Choroid plexus epithelial cell (primary cell): ENCODE measurements at regions not wholly inside any gene's neighbourhood (a gene's known extent, or its start where the extent isn't known, plus 50 kb on each side); places are given as distances from the start of the nearest gene placed in this dataset.
"Not testable (repeated sequence)": the region's sequence is repeated elsewhere in the genome, so short reads cannot be mapped to it uniquely, and the experiment has no call there.

ENCODE experiments used
- DNase-seq: peaks from one replicate; pipeline ENCODE4 v3.0.0-alpha.2; 2010; ENCODE audit warnings: low read depth
- H3K4me3 ChIP-seq: 2 replicates; pipeline ENCODE4 v1.5.1; 2011; ENCODE audit warnings: low read depth, mild to moderate bottlenecking, control low read depth, low read length, moderate library complexity
- CTCF ChIP-seq: conservative IDR thresholded peaks from 2 replicates; pipeline ENCODE4 v1.5.1; 2011; ENCODE audit warnings: low read depth, mild to moderate bottlenecking, control low read depth, inconsistent platforms, low read length, moderate library complexity

DNA sequence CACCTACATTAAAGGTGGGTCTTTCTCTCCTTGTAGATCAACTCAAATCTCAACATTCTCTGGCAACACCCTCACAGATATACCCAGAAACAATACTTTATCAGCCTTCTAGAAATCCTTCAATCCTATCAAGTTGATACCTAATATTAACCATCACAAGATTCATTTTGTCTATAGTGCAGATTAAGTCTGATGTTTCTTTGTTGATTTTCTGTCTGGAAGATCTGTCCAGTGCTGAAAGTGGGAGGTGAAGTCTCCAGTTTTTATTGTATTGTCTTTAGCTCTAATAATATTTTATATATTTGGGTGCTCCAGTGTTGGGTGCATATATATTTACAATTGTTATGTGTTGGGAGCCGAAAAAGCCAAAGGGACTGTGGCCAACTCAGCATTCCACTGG is 493.9 kb upstream of the ADGRB3 start:
- H3K4me3 ChIP-seq: no peak overlapping the region
- TF ChIP-seq CTCF: no peak
- peak; percentile 7 for DNase-seq

DNA sequence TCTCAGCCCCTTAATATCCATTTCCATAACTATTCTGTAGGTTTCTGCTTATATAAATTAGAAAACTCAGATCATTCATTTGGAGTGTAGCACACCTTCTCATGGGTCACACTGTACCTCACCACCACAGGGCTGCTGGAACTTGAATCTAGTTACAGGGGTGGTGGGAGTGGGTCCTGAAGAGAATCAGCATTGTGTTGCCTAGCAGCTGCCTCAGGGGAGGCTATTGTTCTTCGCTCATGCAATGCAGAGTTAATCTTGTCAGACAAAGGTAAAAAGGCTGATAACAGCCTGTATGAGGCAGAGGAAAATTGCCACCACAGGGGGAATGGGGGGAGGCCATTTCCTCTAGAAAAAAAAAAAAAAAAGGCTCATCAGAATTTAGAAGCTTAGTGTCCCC is 496.0 kb upstream of the ADGRB3 start:
- no peak overlapping the region for H3K4me3 ChIP-seq
- no peak for DNase-seq
- TF ChIP-seq CTCF: no peak

DNA sequence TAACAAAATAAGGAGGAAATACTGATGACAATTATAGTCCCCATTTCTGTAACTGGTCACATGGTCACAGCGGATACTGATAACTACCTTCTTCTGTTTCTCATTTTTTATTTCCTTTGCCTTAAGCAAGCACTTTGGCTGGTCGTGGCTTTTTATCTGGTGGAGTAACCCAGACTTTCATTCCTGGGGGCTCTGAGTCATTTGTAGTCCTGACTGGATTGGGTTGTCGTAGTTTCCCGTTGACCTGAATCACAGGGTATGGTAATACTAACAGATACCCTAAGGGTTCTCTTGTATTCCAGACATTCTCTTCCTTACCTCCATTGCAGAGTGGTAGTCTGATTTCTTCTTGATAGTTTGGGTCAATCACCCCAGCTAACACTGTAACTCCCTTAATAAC is 500.3 kb upstream of the ADGRB3 start:
- TF ChIP-seq CTCF: no peak
- DNase-seq: no peak

DNA sequence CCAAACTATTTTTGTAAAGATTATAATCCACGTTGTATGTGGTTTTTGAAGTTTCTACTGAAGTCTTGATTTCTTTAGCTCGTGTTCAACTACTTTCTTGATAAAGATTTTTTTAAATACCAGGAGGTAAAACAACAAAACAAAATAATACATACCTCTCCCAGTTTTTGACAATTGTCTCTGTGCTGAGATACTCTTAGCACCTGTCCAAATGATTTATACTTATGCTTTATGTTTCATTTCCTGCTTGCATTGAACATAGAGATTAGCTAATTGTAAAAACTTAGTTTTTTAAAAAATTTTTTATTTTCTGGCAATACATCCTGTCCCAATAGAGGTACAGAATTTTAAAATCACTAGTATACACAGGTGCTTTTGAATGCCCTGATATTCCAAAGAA is 506.9 kb upstream of the ADGRB3 start:
- no peak for DNase-seq
- H3K4me3 ChIP-seq: no peak overlapping the region
- TF ChIP-seq CTCF: no peak

More for the DNA sequence above, 500.3 kb upstream of the ADGRB3 start:
- no peak overlapping the region for H3K4me3 ChIP-seq

- H3K4me3 ChIP-seq: no peak overlapping the region
- TF ChIP-seq CTCF: no peak
- no peak for DNase-seq
These were observed 508.0 kb upstream of the ADGRB3 start for GRCh38 chr6:68127074-68127473.

DNA sequence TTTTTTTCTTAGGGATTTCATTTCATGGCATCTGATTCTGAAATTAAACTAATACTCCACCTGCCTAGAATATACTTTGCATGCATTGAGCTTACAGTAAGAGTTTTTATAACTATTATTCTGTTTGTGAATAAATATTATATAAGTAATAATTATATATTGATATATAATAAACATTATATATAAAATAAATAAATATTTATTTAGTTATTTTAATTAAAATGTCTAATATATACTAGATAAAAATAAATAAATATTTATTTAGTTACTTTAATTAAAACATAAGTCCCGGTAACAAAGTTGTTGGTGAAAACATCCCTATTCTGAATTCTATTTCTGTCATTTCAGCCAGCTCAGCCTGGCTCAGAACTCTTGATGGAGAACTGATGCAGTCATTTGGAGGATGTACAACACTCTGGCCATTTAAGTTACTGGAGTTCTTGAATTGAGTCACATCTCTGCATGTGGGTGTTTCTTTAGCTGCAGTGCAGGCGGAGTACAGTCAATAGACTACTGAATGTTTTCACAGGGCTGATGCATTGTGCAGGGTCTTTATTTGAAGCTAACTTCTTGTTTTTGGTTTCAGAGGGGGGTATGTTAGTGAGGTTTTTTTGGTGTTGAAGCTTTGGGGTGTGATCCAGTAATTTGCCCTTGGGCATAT is 508.9 kb upstream of the ADGRB3 start:
- TF ChIP-seq CTCF: no peak
- H3K4me3 ChIP-seq: no peak overlapping the region
- peak; percentile 24 for DNase-seq

DNA sequence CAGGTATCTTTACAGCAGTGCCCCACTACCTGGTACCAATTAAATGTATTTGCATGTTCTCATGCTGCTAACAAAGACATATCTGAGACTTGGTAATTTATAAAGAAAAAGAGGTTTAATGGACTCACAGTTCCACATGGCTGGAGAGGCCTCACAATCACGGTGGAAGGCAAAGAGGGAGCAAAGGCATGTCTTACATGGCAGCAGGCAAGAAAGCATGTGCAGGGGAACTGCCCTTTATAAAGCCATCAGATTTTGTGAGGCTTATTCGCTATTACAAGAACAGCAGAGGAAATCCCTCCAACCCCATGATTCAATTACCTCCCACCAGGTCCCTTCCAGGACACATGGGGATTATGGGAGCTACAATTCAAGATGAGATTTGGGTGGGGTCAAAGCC is 512.1 kb upstream of the ADGRB3 start:
- not testable (repeated sequence) for DNase-seq, H3K4me3 ChIP-seq
